Natural killer cell (primary cell): ENCODE measurements at regions not wholly inside any gene's neighbourhood (a gene's known extent, or its start where the extent isn't known, plus 50 kb on each side); places are given as distances from the start of the nearest gene placed in this dataset.

Experiments used
- ATAC-seq, 3 donors: fragments of 150-1000 bp in 2 of 3; fragments of 200-7000 bp in 1 of 3; cut with Tn5 transposase; 1 replicate in 1 of 3; 2 replicates in 2 of 3; pipeline ENCODE4 v1.10.0; 2021; ENCODE audit warnings: mild to moderate bottlenecking in 2 of 3, moderate library complexity in 2 of 3
- DNase-seq, 2 donors: peaks; one replicate each; pipeline versions ENCODE4 v3.0.0 to v3.0.0-alpha.2; 2013 to 2021; ENCODE audit warnings: mixed read lengths in 1 of 2
- H3K27ac ChIP-seq: one replicate; pipeline ENCODE4 v1.5.1; 2013; ENCODE audit warnings: mild to moderate bottlenecking, low read length
- H3K27me3 ChIP-seq: one replicate; pipeline ENCODE4 v1.6.1; 2013; ENCODE audit warnings: low read length; ENCODE audit not compliant: control insufficient read depth, insufficient read depth
- H3K36me3 ChIP-seq: one replicate; pipeline ENCODE4 v1.6.1; 2013; ENCODE audit warnings: low read length; ENCODE audit not compliant: control insufficient read depth, insufficient read depth
- H3K4me1 ChIP-seq: one replicate; pipeline ENCODE4 v1.6.1; 2013; ENCODE audit warnings: low read length; ENCODE audit not compliant: control insufficient read depth, insufficient read depth
- H3K4me3 ChIP-seq: one replicate; pipeline ENCODE4 v1.5.1; 2013; ENCODE audit warnings: low read length
- H3K9me3 ChIP-seq: one replicate; pipeline ENCODE4 v1.6.1; 2013; ENCODE audit warnings: low read length; ENCODE audit not compliant: control insufficient read depth, insufficient read depth
- H3K27ac Mint-ChIP-seq, 2 donors: one replicate each; pipeline ENCODE4 v1.8.0; 2022; ENCODE audit warnings: mild to moderate bottlenecking in 2 of 2, mixed read lengths in 2 of 2, moderate library complexity in 1 of 2
- H3K27me3 Mint-ChIP-seq, 2 donors: one replicate each; pipeline ENCODE4 v1.8.0; 2022; ENCODE audit warnings: low read depth in 2 of 2, mixed read lengths in 2 of 2
- H3K36me3 Mint-ChIP-seq: one replicate; pipeline ENCODE4 v1.8.0; 2022; ENCODE audit warnings: mixed read lengths
- H3K4me1 Mint-ChIP-seq, 2 donors: one replicate each; pipeline ENCODE4 v1.8.0; 2022; ENCODE audit warnings: mixed read lengths in 2 of 2
- H3K4me3 Mint-ChIP-seq: one replicate; pipeline ENCODE4 v1.8.0; 2022; ENCODE audit warnings: mild to moderate bottlenecking, moderate library complexity, mixed read lengths
- H3K9me3 Mint-ChIP-seq, 2 donors: one replicate each; pipeline ENCODE4 v1.8.0; 2022; ENCODE audit warnings: mixed read lengths in 2 of 2
- CTCF ChIP-seq: fragments of 200-600 bp; IDR thresholded peaks from one replicate; pipeline ENCODE4 v1.8.0; 2022; ENCODE audit warnings: antibody characterized with exemption
- WGBS: methylation state at CpG from one replicate; pipeline ENCODE4 v1.1.7; 2013; ENCODE audit warnings: missing lambda C conversion rate; ENCODE audit not compliant: insufficient coverage; 5-methylcytosine and 5-hydroxymethylcytosine counted together
- intact Hi-C: fragments of 100-400 bp; cut with micrococcal nuclease; formaldehyde crosslinking; loops from one replicate; pipeline ENCODE4 v1.14.2; 2022

GRCh38 chr6:12418946-12419345 lies 128.8 kb downstream of the EDN1 start:
- H3K27ac ChIP-seq = no peak overlapping the region
- Mint-ChIP-seq H3K36me3 (no peaks in the 10 kb centered on the region), H3K27ac (no peak overlapping the region), H3K4me1 (no peaks in the 10 kb centered on the region), H3K4me3 (no peak overlapping the region), H3K9me3 (peaks cover 0 to 3% of the 10 kb centered on the region in 2 donors), H3K27me3 (peaks cover 2 to 8% of the 10 kb centered on the region in 2 donors)
- WGBS = 100% methylated on average over 1 of the region's 2 CpGs
- no peak overlapping the region for H3K4me3 ChIP-seq
- intact Hi-C loops = no loop called here
- H3K4me1 ChIP-seq = no peaks in the 10 kb centered on the region
- TF ChIP-seq CTCF = no peak
- DNase-seq = no peak
- H3K27me3 ChIP-seq = no peaks in the 10 kb centered on the region
- H3K36me3 ChIP-seq = no peaks in the 10 kb centered on the region
- no peak for ATAC-seq
- peaks cover 2% of the 10 kb centered on the region for H3K9me3 ChIP-seq

GRCh38 chr6:12419631-12420272 lies 129.6 kb downstream of the EDN1 start:
- H3K9me3 Mint-ChIP-seq = peaks cover 0 to 3% of the 10 kb centered on the region in 2 donors
- no peak for TF ChIP-seq CTCF
- H3K4me3 Mint-ChIP-seq = no peak overlapping the region
- ATAC-seq (no peak), DNase-seq (no peak)
- 85% methylated on average over 2 of the region's 3 CpGs for WGBS
- no peak overlapping the region for H3K27ac Mint-ChIP-seq
- H3K27me3 Mint-ChIP-seq = peaks cover 2 to 8% of the 10 kb centered on the region in 2 donors
- Histone ChIP-seq H3K27me3 (no peaks in the 10 kb centered on the region), H3K4me1 (no peaks in the 10 kb centered on the region), H3K36me3 (no peaks in the 10 kb centered on the region), H3K4me3 (no peak overlapping the region), H3K9me3 (peaks cover 2% of the 10 kb centered on the region), H3K27ac (no peak overlapping the region)
- intact Hi-C loops = no loop called here
- H3K36me3 Mint-ChIP-seq = no peaks in the 10 kb centered on the region
- H3K4me1 Mint-ChIP-seq = no peaks in the 10 kb centered on the region

GRCh38 chr6:12420626-12421025 lies 130.5 kb downstream of the EDN1 start:
- ATAC-seq = no peak
- no peaks in the 10 kb centered on the region for H3K27me3 ChIP-seq
- Mint-ChIP-seq H3K27me3 (peaks cover 1 to 8% of the 10 kb centered on the region in 2 donors), H3K9me3 (peaks cover 0 to 3% of the 10 kb centered on the region in 2 donors), H3K4me1 (no peaks in the 10 kb centered on the region), H3K27ac (no peak overlapping the region), H3K36me3 (no peaks in the 10 kb centered on the region), H3K4me3 (no peak overlapping the region)
- H3K36me3 ChIP-seq = no peaks in the 10 kb centered on the region
- H3K4me1 ChIP-seq = no peaks in the 10 kb centered on the region
- DNase-seq = no peak
- H3K9me3 ChIP-seq = peaks cover 2% of the 10 kb centered on the region
- WGBS = 83% methylated on average over 4 of the region's 5 CpGs
- intact Hi-C loops = no loop called here
- H3K27ac ChIP-seq = no peak overlapping the region
- no peak overlapping the region for H3K4me3 ChIP-seq
- no peak for TF ChIP-seq CTCF

GRCh38 chr6:12421596-12421995 lies 131.4 kb downstream of the EDN1 start:
- H3K36me3 ChIP-seq = no peaks in the 10 kb centered on the region
- DNase-seq (no peak), ATAC-seq (no peak)
- Mint-ChIP-seq H3K27me3 (peaks cover 0 to 6% of the 10 kb centered on the region in 2 donors), H3K27ac (no peak overlapping the region), H3K4me1 (no peaks in the 10 kb centered on the region), H3K9me3 (peaks cover 0 to 3% of the 10 kb centered on the region in 2 donors), H3K4me3 (no peak overlapping the region), H3K36me3 (no peaks in the 10 kb centered on the region)
- no peak overlapping the region for H3K4me3 ChIP-seq
- no peaks in the 10 kb centered on the region for H3K27me3 ChIP-seq
- intact Hi-C loops = no loop called here
- no peaks in the 10 kb centered on the region for H3K4me1 ChIP-seq
- 68% methylated on average over 1 of the region's 1 CpG for WGBS
- no peak overlapping the region for H3K27ac ChIP-seq
- no peak for TF ChIP-seq CTCF
- peaks cover 2% of the 10 kb centered on the region for H3K9me3 ChIP-seq
